GM12878 (cell line): ENCODE measurements at regions not wholly inside any gene's neighbourhood (a gene's known extent, or its start where the extent isn't known, plus 50 kb on each side); places are given as distances from the start of the nearest gene placed in this dataset.

ENCODE experiments used
- CEBPB ChIP-seq, 2 experiments: fragments of 150-350 bp in 1 of 2; IDR thresholded peaks; 2 replicates each; pipeline ENCODE4 v1.6.1; 2012 to 2014; ENCODE audit warnings: low read depth in 2 of 2, low read length in 2 of 2, borderline replicate concordance in 1 of 2, inconsistent platforms in 1 of 2
- CTCF ChIP-seq, 3 experiments: IDR thresholded peaks in 2 of 3; conservative IDR thresholded peaks in 1 of 3; 2 replicates each; pipeline ENCODE4 v1.5.1; 2011; ENCODE audit warnings: low read depth in 3 of 3, low read length in 3 of 3, mild to moderate bottlenecking in 3 of 3, control low read depth in 2 of 3, moderate library complexity in 2 of 3, inconsistent platforms in 1 of 3, mixed read lengths in 1 of 3; ENCODE audit not compliant: control insufficient read depth in 2 of 3, insufficient read depth in 1 of 3; ENCODE audit errors: extremely low read depth in 1 of 3
- EGR1 ChIP-seq, 2 experiments: IDR thresholded peaks; 1 replicate in 1 of 2; 2 replicates in 1 of 2; pipeline ENCODE4 v1.6.1; 2011 to 2012; ENCODE audit warnings: low read depth in 2 of 2, low read length in 2 of 2, borderline replicate concordance in 1 of 2, mild to moderate bottlenecking in 1 of 2, moderate library complexity in 1 of 2
- TF ChIP-seq, protein P1 (sequence below): IDR thresholded peaks from 2 replicates; pipeline ENCODE4 v1.6.1; 2012; ENCODE audit warnings: low read depth, low read length, improper control_type of control experiment

DNA sequence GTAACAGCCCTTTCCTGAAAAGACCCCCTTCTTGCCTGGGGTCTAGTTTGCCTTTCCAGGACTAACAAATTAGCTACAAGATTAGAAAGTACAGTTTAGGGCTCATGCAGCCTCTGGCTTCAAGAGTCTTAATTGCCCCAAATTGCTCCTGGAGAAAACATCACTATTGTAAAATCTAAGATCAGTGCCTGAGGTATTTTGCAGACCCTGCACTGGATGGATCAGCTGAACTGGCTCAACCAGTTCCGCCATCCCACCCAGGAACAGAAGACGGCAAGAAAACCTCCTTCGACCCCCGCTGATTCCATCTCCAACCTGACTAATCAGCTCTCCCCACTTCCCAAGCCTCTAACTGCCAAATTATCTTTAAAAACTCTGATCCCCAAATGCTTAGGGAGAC, 236.5 kb upstream of the KCNG1 start:
- no peak for TF ChIP-seq CTCF (IDR thresholded peaks at IDR 0.05 in 2 of 3, conservative IDR thresholded peaks at IDR 0.05 in 1 of 3; ENCODE audit: control insufficient read depth in 2 of 3, extremely low read depth in 1 of 3, insufficient read depth in 1 of 3, low read depth in 3 of 3, low read length in 3 of 3)
- no peak for TF ChIP-seq EGR1 (IDR thresholded peaks at IDR 0.05; ENCODE audit: borderline replicate concordance in 1 of 2, low read depth in 2 of 2, low read length in 2 of 2)
- TF ChIP-seq, protein P1, sequence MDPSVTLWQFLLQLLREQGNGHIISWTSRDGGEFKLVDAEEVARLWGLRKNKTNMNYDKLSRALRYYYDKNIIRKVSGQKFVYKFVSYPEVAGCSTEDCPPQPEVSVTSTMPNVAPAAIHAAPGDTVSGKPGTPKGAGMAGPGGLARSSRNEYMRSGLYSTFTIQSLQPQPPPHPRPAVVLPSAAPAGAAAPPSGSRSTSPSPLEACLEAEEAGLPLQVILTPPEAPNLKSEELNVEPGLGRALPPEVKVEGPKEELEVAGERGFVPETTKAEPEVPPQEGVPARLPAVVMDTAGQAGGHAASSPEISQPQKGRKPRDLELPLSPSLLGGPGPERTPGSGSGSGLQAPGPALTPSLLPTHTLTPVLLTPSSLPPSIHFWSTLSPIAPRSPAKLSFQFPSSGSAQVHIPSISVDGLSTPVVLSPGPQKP: no peak
- TF ChIP-seq CEBPB (IDR thresholded peaks at IDR 0.05; ENCODE audit: borderline replicate concordance in 1 of 2, low read depth in 2 of 2, low read length in 2 of 2): no peak
